A673 (cell line): ENCODE measurements at regions not wholly inside any gene's neighbourhood (a gene's known extent, or its start where the extent isn't known, plus 50 kb on each side); places are given as distances from the start of the nearest gene placed in this dataset.

Experiments
- BruUV-seq: library from RNA; stranded (reverse); fragments of 400-500 nt; replicated peaks from 2 replicates; lab custom pipeline; 2021; lab: Mats Ljungman, UMichigan
- CTCF ChIA-PET: fragments of 300-600 bp; sonication (Branson Sonifier 250); formaldehyde crosslinking; loops from one replicate; lab custom pipeline; 2022; ENCODE audit warnings: antibody characterized with exemption; lab: Charles Lee
- POLR2A ChIA-PET: fragments of 300-600 bp; sonication (Branson Sonifier 250); formaldehyde crosslinking; loops from one replicate; lab custom pipeline; 2022; ENCODE audit warnings: antibody characterized with exemption; ENCODE audit not compliant: low non-redundant PET; lab: Charles Lee
- DNase-seq: peaks from one replicate; pipeline ENCODE4 v3.0.0-alpha.2; 2015; ENCODE audit warnings: low spot score
- H3K27ac ChIP-seq: fragments of 200-600 bp; sonication (generic); 2 replicates; pipeline ENCODE4 v1.5.1; 2016; ENCODE audit warnings: mixed run types, low read depth, mild to moderate bottlenecking, mixed read lengths, antibody characterized with exemption, low read length; ENCODE audit not compliant: poor library complexity, severe bottlenecking
- H3K27me3 ChIP-seq: fragments of 200-600 bp; sonication (generic); replicated peaks from 2 replicates; pipeline ENCODE4 v1.6.1; 2017; ENCODE audit warnings: mixed run types, low read depth, mild to moderate bottlenecking, mixed read lengths, antibody characterized with exemption, low read length; ENCODE audit not compliant: insufficient read depth, poor library complexity
- H3K36me3 ChIP-seq: fragments of 200-600 bp; sonication (generic); 2 replicates; pipeline ENCODE4 v1.6.1; 2016; ENCODE audit warnings: mixed run types, mild to moderate bottlenecking, mixed read lengths, antibody characterized with exemption, low read length; ENCODE audit not compliant: insufficient read depth, poor library complexity, severe bottlenecking
- H3K4me1 ChIP-seq: fragments of 200-600 bp; sonication (generic); 2 replicates; pipeline ENCODE4 v1.6.1; 2017; ENCODE audit warnings: mixed run types, mild to moderate bottlenecking, mixed read lengths, antibody characterized with exemption, low read length; ENCODE audit not compliant: insufficient read depth, poor library complexity, severe bottlenecking
- H3K4me3 ChIP-seq: fragments of 200-600 bp; sonication (generic); 2 replicates; pipeline ENCODE4 v1.5.1; 2016; ENCODE audit warnings: low read depth, mixed run types, mild to moderate bottlenecking, mixed read lengths, low read length; ENCODE audit not compliant: poor library complexity, severe bottlenecking
- H3K9me3 ChIP-seq: fragments of 200-600 bp; sonication (generic); 2 replicates; pipeline ENCODE4 v1.6.1; 2016; ENCODE audit warnings: mixed run types, low read depth, mild to moderate bottlenecking, mixed read lengths, antibody characterized with exemption, low read length; ENCODE audit not compliant: poor library complexity, severe bottlenecking
- CTCF ChIP-seq: fragments of 300-800, 200-600 bp; sonication (generic); conservative IDR thresholded peaks from 2 replicates; pipeline ENCODE4 v1.5.1; 2017; ENCODE audit warnings: low read depth, mild to moderate bottlenecking, antibody characterized with exemption, low read length, moderate library complexity, mixed read lengths
- EZH2 ChIP-seq: fragments of 200-600 bp; sonication (generic); IDR thresholded peaks from 2 replicates; pipeline ENCODE4 v1.6.1; 2017; ENCODE audit warnings: borderline replicate concordance, low read depth, mild to moderate bottlenecking, mixed read lengths, antibody characterized with exemption, low read length; ENCODE audit not compliant: poor library complexity, severe bottlenecking
- intact Hi-C: fragments of 100-400 bp; cut with micrococcal nuclease; formaldehyde crosslinking; loops from one replicate; pipeline ENCODE4 v1.10.0; 2022; ENCODE audit not compliant: unreplicated experiment

DNA sequence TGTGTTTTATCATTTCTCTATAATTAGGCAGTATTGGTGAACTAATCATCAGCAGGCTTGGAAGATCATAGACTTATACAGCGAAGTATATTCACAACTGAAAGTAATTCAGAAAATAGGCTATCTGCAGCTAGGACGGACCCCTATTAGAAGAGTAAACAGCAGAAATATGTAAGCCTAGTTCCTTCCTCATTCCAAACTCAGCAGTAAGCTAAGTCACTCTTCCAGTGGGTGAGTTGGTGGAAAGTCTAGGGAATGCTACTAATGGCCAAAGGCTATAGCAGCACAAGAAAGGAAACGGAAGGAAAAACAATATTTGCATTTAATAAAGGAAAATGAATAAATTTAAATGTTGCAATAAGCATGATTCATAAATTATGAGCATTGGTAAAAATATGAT is 918.1 kb upstream of the TMPRSS15 start:
- no TSS peak for BruUV-seq
- CTCF ChIA-PET = no interaction called here
- Histone ChIP-seq H3K27ac (no peak overlapping the region), H3K36me3 (no peaks in the 10 kb centered on the region), H3K27me3 (no peaks in the 10 kb centered on the region), H3K4me3 (no peak overlapping the region), H3K9me3 (peaks cover 13% of the 10 kb centered on the region), H3K4me1 (no peaks in the 10 kb centered on the region)
- TF ChIP-seq EZH2 (no peak), CTCF (no peak)
- intact Hi-C loops = no loop called here
- DNase-seq = no peak
- POLR2A ChIA-PET = no interaction called here

- no peak for DNase-seq
- peaks cover 10% of the 10 kb centered on the region for H3K9me3 ChIP-seq
- H3K4me3 ChIP-seq = no peak overlapping the region
- intact Hi-C loops = no loop called here
- ChIA-PET POLR2A (no interaction called here), CTCF (no interaction called here)
- no peaks in the 10 kb centered on the region for H3K4me1 ChIP-seq
- no peaks in the 10 kb centered on the region for H3K36me3 ChIP-seq
- no peak overlapping the region for H3K27ac ChIP-seq
- TF ChIP-seq EZH2 (no peak), CTCF (no peak; the same call in 1 of the 2 replicates)
- no TSS peak for BruUV-seq
- H3K27me3 ChIP-seq = no peaks in the 10 kb centered on the region
Measured at GRCh38 chr21:19322360-19322759, 918.8 kb upstream of the TMPRSS15 start.

GRCh38 chr21:19326531-19327319 is 923.1 kb upstream of the TMPRSS15 start:
- POLR2A ChIA-PET = no interaction called here
- CTCF ChIA-PET = no interaction called here

More at GRCh38 chr21:19326531-19327319, 923.1 kb upstream of the TMPRSS15 start:
- Histone ChIP-seq H3K27ac (no peak overlapping the region), H3K4me1 (no peaks in the 10 kb centered on the region), H3K27me3 (no peaks in the 10 kb centered on the region), H3K4me3 (no peak overlapping the region), H3K9me3 (peaks cover 14% of the 10 kb centered on the region), H3K36me3 (no peaks in the 10 kb centered on the region)
- no TSS peak for BruUV-seq
- intact Hi-C loops = no loop called here
- no peak for TF ChIP-seq CTCF
- TF ChIP-seq EZH2 = no peak
- DNase-seq = no peak
